ENCODE measurements at regions not wholly inside any gene's neighbourhood (a gene's known extent, or its start where the extent isn't known, plus 50 kb on each side); places are given as distances from the start of the nearest gene placed in this dataset.
A peak's percentile ranks its signal among the peaks of the same experiment; 100 is the strongest.

DNA sequence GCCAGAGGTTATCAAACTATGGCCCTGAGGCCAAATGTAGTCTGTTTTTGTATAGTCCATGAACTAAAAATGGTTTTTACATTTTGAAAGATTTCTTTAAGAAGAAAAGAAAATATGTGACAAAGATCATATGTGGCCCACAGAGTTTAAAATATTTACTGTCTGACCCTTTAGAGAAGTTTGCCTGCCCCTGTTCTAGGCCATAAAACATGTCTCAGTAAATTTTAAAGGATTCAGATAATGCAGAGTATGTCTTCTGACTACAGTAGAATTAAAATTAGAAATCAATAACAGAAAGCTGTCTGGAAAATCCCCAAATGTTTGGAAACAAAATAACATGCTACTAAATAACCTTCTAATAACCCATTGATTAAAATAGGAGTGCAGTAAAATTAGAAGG is 86.3 kb downstream of the KCNRG start:
- DNase-seq: no peak

DNA sequence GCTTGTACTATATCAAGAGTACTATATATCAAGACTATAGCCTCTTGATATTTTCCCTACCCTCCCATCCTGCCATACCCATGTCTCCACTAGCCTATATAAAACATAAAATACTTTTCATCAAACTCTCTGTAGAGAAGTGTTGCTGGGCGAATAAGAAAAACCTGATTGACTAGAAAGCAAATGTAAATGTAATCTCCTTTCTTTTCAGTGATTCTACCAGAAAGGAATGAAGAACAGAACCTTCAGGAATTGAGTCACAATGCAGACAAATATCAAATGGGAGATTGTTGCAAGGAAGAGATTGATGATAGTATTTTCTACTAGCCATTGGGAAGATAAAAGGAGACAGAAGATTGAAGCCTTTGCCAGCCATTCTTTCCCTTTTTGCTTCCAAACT is 89.2 kb downstream of the KCNRG start:
- DNase-seq: no peak

- no peak for DNase-seq
Observed at GRCh38 chr13:50106559-50106958, 91.3 kb downstream of the KCNRG start.

- DNase-seq: no peak
Observed at GRCh38 chr13:50107205-50107604, 92.0 kb downstream of the KCNRG start.

DNA sequence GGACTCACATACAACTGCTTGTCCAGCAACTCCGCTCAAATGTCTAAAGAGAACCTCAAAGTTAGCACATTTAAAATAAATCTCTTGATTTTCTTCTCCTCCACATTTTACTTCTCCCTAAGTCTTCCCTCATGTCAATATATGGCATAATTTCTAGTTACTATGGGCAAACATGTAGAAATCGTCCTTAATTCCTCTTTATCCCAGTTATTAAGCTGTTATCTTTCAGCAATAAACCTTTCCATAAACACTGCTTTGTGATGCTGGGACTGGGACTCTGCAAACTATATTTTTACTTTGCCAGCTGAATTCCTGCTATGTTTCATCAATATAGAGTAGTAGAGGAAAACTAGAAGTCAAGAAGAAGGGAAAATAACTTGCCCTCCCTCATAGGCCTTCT is 99.7 kb downstream of the KCNRG start:
- no peak for DNase-seq

GRCh38 chr13:50115695-50116094 is 100.5 kb downstream of the KCNRG start:
- no peak for DNase-seq

GRCh38 chr13:50116430-50116973 is 101.3 kb downstream of the KCNRG start:
- DNase-seq: no peak

DNA sequence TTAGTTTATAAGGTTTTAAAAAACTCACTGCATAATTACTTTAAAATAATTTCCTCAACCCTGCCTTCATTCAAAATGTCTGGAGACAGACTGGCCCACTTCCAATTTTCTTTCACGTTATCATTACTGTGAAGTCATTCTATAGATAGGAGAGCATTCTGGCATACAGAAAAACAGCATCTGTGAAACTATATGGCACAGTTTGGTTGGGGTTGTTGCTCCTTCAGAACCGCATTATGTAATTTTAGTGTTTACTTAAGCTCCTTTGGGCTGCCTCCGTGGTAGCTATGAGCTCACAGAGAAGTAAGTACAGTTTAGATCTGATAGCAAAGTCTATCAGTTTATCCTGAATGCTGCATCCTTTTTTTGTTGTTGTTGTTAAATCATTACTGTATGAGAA is 104.3 kb downstream of the KCNRG start:
- no peak for DNase-seq

- peak in 1 of 51 donors; percentile 10 for DNase-seq
Observed at GRCh38 chr13:50122455-50122854, 107.2 kb downstream of the KCNRG start.

DNA sequence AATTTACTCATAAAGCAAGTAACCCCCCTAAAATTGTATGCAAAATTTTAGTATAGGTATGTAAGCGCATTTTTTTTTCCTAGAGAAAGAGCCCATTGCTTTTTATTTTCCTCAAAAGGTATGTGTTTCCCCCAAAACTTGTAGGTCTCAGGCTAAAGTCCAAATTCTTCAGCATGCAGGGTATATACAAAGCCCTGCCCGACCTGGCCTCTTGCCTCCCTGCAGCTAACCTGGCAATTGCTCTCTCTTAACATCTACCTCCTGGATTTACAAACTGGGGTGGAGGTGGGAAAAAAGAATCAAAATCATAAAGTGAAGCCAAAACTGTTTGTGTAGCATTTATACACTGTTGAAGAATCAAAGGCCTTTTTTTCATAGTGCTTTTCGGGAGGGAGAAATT is 107.8 kb downstream of the KCNRG start:
- no peak for DNase-seq

- DNase-seq: no peak
Observed at GRCh38 chr13:50123515-50123861, 108.2 kb downstream of the KCNRG start.

- DNase-seq: peak in 44 of 51 donors; percentile 55 to 95 (median 90)
Observed at GRCh38 chr13:50123862-50124535, 108.8 kb downstream of the KCNRG start.

- peak in 12 of 51 donors; percentile 49 to 98 (median 88) for DNase-seq
Observed at GRCh38 chr13:50124536-50125303, 109.5 kb downstream of the KCNRG start.

GRCh38 chr13:50125304-50125553 is 110.0 kb downstream of the KCNRG start:
- DNase-seq: peak in 4 of 51 donors; percentile 34 to 79 (median 63)

GRCh38 chr13:50125554-50126262 is 110.5 kb downstream of the KCNRG start:
- peak in 50 of 51 donors; percentile 55 to 95 (median 85) for DNase-seq

GRCh38 chr13:50126263-50126992 is 111.2 kb downstream of the KCNRG start:
- DNase-seq: peak in 1 of 51 donors; percentile 63

DNA sequence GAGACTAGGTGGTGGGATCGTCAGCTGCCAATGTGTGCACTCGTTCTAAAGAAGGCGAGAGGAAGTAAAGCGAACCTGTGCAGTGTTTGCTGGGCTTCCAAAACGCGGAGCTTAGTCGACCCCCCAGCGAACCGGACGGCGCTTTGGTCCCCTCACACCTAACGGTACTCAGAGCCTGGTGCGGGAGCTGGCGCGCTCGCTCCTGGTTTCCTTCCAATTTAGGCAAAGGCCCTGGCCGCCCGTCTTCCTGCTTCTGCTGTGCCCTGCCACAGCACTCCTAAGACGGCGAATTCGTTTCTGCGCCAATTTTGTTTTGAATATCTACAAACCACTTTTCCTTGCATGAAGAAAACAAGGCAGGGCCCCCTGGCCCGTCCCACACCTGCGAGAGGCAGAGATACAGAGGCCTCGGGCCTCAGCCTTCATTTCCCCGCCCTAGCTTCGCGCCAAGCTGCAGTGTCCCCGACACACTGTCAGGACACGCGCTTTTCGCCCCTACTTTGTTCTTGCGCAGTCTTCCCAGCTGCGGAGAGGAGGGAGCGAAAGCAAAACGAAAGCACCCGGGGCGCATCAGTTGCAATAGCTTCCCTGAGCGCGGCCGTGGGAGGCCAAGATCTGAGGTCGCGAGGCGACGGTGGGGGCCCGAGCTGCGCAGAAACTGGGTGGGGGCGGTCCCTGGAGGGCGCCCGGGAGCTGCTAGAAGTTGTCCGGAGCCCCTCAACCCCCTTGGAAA is 111.9 kb downstream of the KCNRG start:
- peak in 2 of 51 donors; percentile 14 to 15 for DNase-seq

DNA sequence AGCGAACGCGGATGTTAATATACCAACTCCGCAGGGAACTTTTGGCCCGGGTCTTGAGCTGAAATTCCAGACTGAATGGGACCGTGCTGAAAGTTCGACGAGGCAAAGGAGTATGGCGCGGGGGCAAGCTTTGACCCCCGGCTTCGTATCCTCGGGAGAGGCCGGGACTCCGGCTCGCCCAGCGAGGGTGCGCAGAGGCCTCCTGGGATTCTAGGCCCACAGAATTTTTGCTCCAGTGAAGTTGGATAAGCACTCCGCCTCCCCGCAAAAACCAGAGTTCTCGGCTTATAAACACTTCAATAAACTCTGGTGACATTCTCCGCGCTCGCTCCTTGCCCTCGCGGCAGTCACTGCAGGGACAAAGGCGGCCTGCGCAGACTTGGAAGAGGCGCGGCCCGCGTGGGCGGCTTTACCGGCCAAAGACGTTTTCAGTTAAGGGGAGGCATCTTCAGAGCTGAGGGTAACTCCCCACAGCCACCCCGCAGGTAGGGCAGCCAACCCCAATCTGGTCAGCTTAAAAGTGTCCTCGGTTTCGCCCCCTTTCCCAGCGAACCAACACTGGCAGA is 112.6 kb downstream of the KCNRG start:
- DNase-seq: no peak

GRCh38 chr13:50128428-50128931 is 113.2 kb downstream of the KCNRG start:
- DNase-seq: no peak

- no peak for DNase-seq
Observed at GRCh38 chr13:50129081-50129705, 113.9 kb downstream of the KCNRG start.
